GM12892 (cell line): ENCODE measurements at regions not wholly inside any gene's neighbourhood (a gene's known extent, or its start where the extent isn't known, plus 50 kb on each side); places are given as distances from the start of the nearest gene placed in this dataset.

Experiments
- DNase-seq: peaks from one replicate; pipeline ENCODE4 v3.0.0; 2011; ENCODE audit not compliant: insufficient read length
- FAIRE-seq: peaks from 2 replicates; lab custom pipeline; 2011; peaks lifted over from hg19 to GRCh38; lab: Jason Lieb, UNC
- POLR2A ChIP-seq: IDR thresholded peaks from 2 replicates; pipeline ENCODE4 v1.6.1; 2011; ENCODE audit warnings: low read depth, low read length, control low read depth
- POLR2AphosphoS5 ChIP-seq: IDR thresholded peaks from 2 replicates; pipeline ENCODE4 v1.6.1; 2011; ENCODE audit warnings: low read depth, low read length, control low read depth
- TAF1 ChIP-seq: IDR thresholded peaks from 2 replicates; pipeline ENCODE4 v1.6.1; 2011; ENCODE audit warnings: low read depth, mild to moderate bottlenecking, control low read depth, low read length, borderline replicate concordance

DNA sequence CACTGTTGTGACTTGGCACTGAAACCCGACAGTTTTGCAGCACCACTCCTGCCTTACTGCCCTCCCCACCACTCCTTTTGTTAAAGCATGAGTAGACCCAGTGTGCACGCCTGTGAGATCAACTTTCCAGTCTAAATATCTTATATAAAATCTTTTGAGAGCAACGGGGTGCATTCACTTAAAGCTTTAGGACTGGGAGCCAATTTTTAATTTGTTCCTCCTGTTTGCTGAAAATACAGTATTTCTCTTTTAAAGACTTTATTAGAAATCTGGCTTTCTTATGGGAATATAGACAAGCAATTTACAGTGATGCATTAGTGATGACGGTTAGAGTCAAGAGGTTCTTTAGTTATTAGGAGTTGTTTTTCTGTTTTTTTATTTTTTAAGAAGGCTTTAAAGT, 397.5 kb downstream of the TMEM167A start:
- no peak for DNase-seq
- TF ChIP-seq POLR2AphosphoS5, result no peak
- TF ChIP-seq POLR2A, result no peak
- TF ChIP-seq TAF1, result no peak
- FAIRE-seq, result no peak

DNA sequence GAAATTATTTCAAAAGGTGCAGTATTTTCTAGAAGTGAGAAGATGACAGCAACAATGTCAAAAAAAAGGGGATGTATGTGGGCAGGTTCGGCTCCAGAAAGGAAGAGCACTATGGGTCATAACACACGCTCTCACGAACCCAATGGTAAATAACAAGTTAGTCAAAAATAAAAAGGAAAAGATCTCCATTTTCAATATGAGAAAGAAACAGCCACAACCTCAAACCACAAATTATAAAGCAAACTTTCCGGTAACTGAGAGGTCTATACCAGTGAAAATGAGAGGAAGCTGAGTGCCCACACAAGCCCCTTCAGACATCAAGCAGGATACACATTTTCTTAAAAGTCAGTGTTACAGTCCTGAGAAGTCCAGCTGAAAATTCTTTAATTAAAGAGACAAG, 398.5 kb upstream of the RPS23 start:
- TF ChIP-seq TAF1 (no peak), POLR2AphosphoS5 (no peak), POLR2A (no peak)
- FAIRE-seq (peak; percentile 27), DNase-seq (no peak)

DNA sequence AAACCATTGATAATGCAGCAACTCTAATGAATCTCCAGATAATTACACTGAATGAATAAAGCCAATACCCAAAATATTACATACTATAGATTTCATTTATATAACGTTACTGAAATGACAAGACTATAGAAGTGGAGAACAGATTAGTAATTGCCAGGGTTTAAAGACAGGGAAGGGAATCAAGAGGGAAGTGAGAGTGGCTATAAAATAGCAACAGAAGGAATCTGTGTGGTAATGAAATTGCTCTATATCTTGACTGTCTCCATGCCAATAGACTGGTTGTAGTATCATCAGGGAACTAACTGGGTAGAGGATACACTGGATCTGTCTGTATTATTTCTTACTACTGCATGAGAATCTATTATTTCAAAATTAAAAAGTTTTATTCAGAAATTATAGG, 396.5 kb upstream of the RPS23 start:
- FAIRE-seq, result no peak
- no peak for TF ChIP-seq TAF1
- no peak for TF ChIP-seq POLR2AphosphoS5
- no peak for TF ChIP-seq POLR2A
- no peak for DNase-seq

- DNase-seq, result no peak
- TF ChIP-seq TAF1 (no peak), POLR2A (no peak), POLR2AphosphoS5 (no peak)
- FAIRE-seq, result no peak
These were observed 395.1 kb upstream of the RPS23 start for GRCh38 chr5:82673057-82673809.

DNA sequence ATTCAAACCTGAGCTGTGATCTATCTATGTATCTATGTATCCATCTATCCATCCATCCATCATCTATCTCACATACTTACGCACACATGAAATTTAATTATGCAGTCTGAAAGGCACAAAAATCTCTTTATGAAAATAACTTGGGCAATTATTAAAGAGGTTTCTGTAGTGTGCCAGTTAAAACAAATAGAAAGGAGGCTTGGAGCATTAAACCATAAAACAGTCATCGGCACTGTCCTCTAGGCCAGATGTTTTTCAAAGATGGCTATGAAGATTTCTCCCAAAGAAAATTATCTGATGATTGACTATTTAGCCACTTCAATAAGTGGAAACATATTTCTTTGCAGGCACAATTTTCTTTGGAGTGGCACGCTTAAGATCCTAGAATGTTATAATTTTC, 392.5 kb upstream of the RPS23 start:
- TF ChIP-seq POLR2AphosphoS5 (no peak), TAF1 (no peak), POLR2A (no peak)
- no peak for FAIRE-seq
- DNase-seq, result no peak

DNA sequence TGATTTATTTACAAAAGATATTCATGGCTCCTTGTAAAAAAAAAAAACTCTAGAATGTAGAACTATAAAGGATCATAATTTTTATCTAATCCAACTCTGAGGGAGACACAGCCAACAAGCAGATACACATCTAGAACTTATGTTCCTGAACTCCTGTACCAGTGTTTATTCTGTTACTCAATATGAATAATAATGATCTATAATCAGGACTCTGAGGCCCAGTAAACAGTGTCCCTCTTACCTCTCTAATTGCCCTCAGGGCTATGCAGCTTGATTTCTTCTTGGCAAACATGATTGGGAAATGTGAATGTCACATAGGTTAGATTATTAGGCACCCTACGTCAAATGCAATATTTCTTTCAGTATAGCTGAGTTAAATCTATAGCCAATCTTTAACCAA, 391.6 kb upstream of the RPS23 start:
- DNase-seq, result no peak
- no peak for FAIRE-seq
- TF ChIP-seq TAF1 (no peak), POLR2A (no peak), POLR2AphosphoS5 (no peak)

- TF ChIP-seq POLR2AphosphoS5 (no peak), POLR2A (no peak), TAF1 (no peak)
- FAIRE-seq (no peak), DNase-seq (no peak)
These were observed 388.2 kb upstream of the RPS23 start for GRCh38 chr5:82666312-82666711.

GRCh38 chr5:82664732-82665131, 386.6 kb upstream of the RPS23 start:
- DNase-seq (no peak), FAIRE-seq (no peak)
- TF ChIP-seq POLR2AphosphoS5, result no peak
- TF ChIP-seq POLR2A, result no peak
- TF ChIP-seq TAF1, result no peak

GRCh38 chr5:82663225-82663624, 385.1 kb upstream of the RPS23 start:
- TF ChIP-seq POLR2A (no peak), POLR2AphosphoS5 (no peak), TAF1 (no peak)
- FAIRE-seq (no peak), DNase-seq (no peak)

- DNase-seq, result no peak
- no peak for FAIRE-seq
- TF ChIP-seq POLR2A, result no peak
- no peak for TF ChIP-seq POLR2AphosphoS5
- TF ChIP-seq TAF1, result no peak
These were observed 384.2 kb upstream of the RPS23 start for GRCh38 chr5:82662340-82662739.

DNA sequence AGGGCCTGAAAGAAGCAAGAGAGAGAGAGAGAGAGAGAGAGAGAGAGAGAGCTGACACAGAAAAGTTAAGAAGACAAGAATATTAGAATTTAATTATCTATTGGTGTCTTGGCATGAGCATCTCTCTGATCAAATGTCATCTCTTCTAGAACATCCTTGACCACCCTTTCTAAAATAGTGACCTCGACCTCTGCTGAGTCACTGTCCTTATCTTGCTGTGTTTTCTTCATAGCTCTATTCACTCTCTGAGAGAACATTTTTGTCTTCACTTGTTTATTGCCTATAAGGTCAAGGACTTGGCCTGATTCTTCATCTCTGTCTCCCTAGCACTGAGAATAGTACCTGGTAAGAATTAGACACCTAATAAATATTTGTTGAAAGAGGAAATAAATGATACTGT, 383.8 kb upstream of the RPS23 start:
- TF ChIP-seq POLR2AphosphoS5 (no peak), TAF1 (no peak), POLR2A (no peak)
- DNase-seq (no peak), FAIRE-seq (no peak)

DNA sequence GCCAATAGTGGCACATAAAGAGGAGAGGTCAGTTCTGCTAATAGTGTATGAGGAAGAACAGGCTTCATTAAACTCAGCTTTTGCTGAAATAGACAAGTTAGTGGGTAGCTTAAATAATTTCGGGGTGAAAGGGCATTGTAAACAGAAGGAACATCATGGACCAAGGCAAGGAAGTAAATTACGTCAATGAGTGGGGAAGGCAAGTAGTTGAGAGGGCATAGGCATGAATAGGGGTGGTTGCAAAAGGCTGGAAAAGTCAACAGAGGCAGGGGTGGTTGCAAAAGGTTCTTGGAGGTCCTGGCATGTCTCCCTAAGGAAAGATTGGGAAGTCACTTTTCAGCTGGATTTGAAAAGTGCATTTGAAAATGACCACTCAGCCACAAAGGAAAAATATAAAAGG, 383.3 kb upstream of the RPS23 start:
- no peak for FAIRE-seq
- no peak for DNase-seq
- TF ChIP-seq POLR2AphosphoS5 (no peak), POLR2A (no peak), TAF1 (no peak)

DNA sequence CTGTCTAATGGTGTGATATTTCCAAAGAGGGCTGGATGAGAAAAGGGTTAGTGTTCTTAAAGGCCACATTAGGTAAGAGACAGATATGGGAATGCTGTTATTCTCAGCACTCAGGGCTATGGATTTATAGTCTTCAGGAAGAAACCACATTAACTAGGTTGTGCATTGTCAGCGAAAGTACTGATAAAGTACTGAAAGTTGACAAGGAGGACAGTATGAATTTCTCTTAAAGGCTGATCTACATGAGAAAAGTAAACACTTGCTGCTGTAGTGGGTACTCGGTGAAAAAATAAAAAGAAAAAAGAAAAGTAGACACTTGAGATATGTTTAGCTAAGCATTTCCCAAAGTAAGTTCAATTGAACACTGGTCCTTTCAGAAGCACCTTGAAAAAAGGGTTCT, 381.0 kb upstream of the RPS23 start:
- no peak for FAIRE-seq
- no peak for DNase-seq
- no peak for TF ChIP-seq POLR2A
- TF ChIP-seq POLR2AphosphoS5, result no peak
- TF ChIP-seq TAF1, result no peak
